ENCODE measurements at regions not wholly inside any gene's neighbourhood (a gene's known extent, or its start where the extent isn't known, plus 50 kb on each side); places are given as distances from the start of the nearest gene placed in this dataset.

- DNase-seq: no peak
These were observed 257.3 kb upstream of the NEIL3 start for GRCh38 chr4:177052211-177052934.

GRCh38 chr4:177057186-177057585, 252.5 kb upstream of the NEIL3 start:
- no peak for DNase-seq

- no peak for DNase-seq
These were observed 245.6 kb upstream of the NEIL3 start for GRCh38 chr4:177064116-177064515.

GRCh38 chr4:177064729-177065394, 244.8 kb upstream of the NEIL3 start:
- no peak for DNase-seq

GRCh38 chr4:177066746-177067145, 242.9 kb upstream of the NEIL3 start:
- DNase-seq: no peak

- no peak for DNase-seq
These were observed 239.1 kb upstream of the NEIL3 start for GRCh38 chr4:177070533-177071058.

GRCh38 chr4:177077095-177077971, 232.3 kb upstream of the NEIL3 start:
- DNase-seq: no peak

GRCh38 chr4:177079327-177079726, 230.3 kb upstream of the NEIL3 start:
- DNase-seq: no peak

GRCh38 chr4:177080388-177080787, 229.3 kb upstream of the NEIL3 start:
- DNase-seq: no peak

GRCh38 chr4:177087060-177087459, 222.6 kb upstream of the NEIL3 start:
- DNase-seq: no peak

- no peak for DNase-seq
These were observed 222.2 kb upstream of the NEIL3 start for GRCh38 chr4:177087499-177087898.

GRCh38 chr4:177091515-177091914, 218.2 kb upstream of the NEIL3 start:
- DNase-seq: no peak

- DNase-seq: no peak
These were observed 216.9 kb upstream of the NEIL3 start for GRCh38 chr4:177092807-177093206.

GRCh38 chr4:177093964-177094363, 215.7 kb upstream of the NEIL3 start:
- no peak for DNase-seq

GRCh38 chr4:177097291-177097690, 212.4 kb upstream of the NEIL3 start:
- no peak for DNase-seq

GRCh38 chr4:177099211-177099610, 210.5 kb upstream of the NEIL3 start:
- no peak for DNase-seq

- no peak for DNase-seq
These were observed 209.4 kb upstream of the NEIL3 start for GRCh38 chr4:177100307-177100706.

GRCh38 chr4:177103619-177104018, 206.1 kb upstream of the NEIL3 start:
- no peak for DNase-seq

GRCh38 chr4:177105536-177105935, 204.1 kb upstream of the NEIL3 start:
- no peak for DNase-seq

GRCh38 chr4:177107288-177107921, 202.3 kb upstream of the NEIL3 start:
- DNase-seq: no peak

- DNase-seq: no peak
These were observed 201.0 kb upstream of the NEIL3 start for GRCh38 chr4:177108708-177109107.

- DNase-seq: no peak
These were observed 199.9 kb upstream of the NEIL3 start for GRCh38 chr4:177109769-177110168.

GRCh38 chr4:177116161-177116560, 193.5 kb upstream of the NEIL3 start:
- DNase-seq: no peak

All from NK-92 treated with Interleukin-12 subunit alpha and Interleukin-12 subunit beta, amount 100 ng/mL, for 24 hours (cell line).